Body of pancreas (tissue), 4 donors: ENCODE measurements at regions not wholly inside any gene's neighbourhood (a gene's known extent, or its start where the extent isn't known, plus 50 kb on each side); places are given as distances from the start of the nearest gene placed in this dataset.

Experiments used
- CTCF ChIP-seq, 7 experiments: fragments of 450-650 bp in 4 of 7; fragments of 200-600 bp in 3 of 7; sonication (generic) in 3 of 7; IDR thresholded peaks; one replicate each; pipeline ENCODE4 v1.5.1; 2016 to 2019; ENCODE audit warnings: antibody characterized with exemption in 7 of 7
- POLR2A ChIP-seq, 3 donors: fragments of 450-650 bp; IDR thresholded peaks; one replicate each; pipeline ENCODE4 v1.6.1; 2016; ENCODE audit warnings: antibody characterized with exemption in 3 of 3, mild to moderate bottlenecking in 2 of 3

- TF ChIP-seq POLR2A (IDR thresholded peaks at IDR 0.05) (no peak), CTCF (IDR thresholded peaks at IDR 0.05) (no peak)
Measured at GRCh38 chr2:234555161-234555560, 58.3 kb upstream of the ARL4C start.
